Loucy (cell line): ENCODE measurements at regions not wholly inside any gene's neighbourhood (a gene's known extent, or its start where the extent isn't known, plus 50 kb on each side); places are given as distances from the start of the nearest gene placed in this dataset.

Experiments used
- EZH2phosphoT487 ChIP-seq: fragments of 200-600 bp; IDR thresholded peaks from 2 replicates; pipeline ENCODE4 v1.6.1; 2018; ENCODE audit warnings: antibody characterized with exemption, mild to moderate bottlenecking, moderate library complexity, borderline replicate concordance
- TF ChIP-seq, protein P1 (sequence below): fragments of 200-600 bp; sonication (generic); conservative IDR thresholded peaks from 2 replicates; pipeline ENCODE4 v1.5.1; 2014; ENCODE audit warnings: mild to moderate bottlenecking, antibody characterized with exemption, low read length

DNA sequence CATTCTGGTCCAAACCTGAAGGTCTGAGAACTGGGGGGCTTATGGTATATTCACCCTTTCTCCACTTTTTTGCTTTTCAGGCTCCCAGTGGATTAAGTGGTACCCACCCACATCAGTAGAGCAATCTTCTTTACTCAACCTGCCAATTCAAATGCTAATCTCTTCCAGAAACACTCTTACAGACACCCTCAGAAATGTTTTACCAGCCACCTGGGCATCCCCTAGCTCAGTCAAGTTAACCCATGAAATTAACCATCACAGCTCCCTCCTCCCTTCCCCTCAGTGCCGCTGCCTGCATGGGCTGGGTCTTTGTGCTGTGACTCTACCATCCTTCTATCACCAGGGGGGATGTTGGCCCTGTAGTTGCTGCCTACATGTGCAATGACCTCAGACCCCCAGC, 398.7 kb downstream of the BUD13 start:
- TF ChIP-seq, protein P1, sequence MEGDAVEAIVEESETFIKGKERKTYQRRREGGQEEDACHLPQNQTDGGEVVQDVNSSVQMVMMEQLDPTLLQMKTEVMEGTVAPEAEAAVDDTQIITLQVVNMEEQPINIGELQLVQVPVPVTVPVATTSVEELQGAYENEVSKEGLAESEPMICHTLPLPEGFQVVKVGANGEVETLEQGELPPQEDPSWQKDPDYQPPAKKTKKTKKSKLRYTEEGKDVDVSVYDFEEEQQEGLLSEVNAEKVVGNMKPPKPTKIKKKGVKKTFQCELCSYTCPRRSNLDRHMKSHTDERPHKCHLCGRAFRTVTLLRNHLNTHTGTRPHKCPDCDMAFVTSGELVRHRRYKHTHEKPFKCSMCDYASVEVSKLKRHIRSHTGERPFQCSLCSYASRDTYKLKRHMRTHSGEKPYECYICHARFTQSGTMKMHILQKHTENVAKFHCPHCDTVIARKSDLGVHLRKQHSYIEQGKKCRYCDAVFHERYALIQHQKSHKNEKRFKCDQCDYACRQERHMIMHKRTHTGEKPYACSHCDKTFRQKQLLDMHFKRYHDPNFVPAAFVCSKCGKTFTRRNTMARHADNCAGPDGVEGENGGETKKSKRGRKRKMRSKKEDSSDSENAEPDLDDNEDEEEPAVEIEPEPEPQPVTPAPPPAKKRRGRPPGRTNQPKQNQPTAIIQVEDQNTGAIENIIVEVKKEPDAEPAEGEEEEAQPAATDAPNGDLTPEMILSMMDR = no peak
- no peak for TF ChIP-seq EZH2phosphoT487
